Testis (tissue), 2 donors: ENCODE measurements at regions not wholly inside any gene's neighbourhood (a gene's known extent, or its start where the extent isn't known, plus 50 kb on each side); places are given as distances from the start of the nearest gene placed in this dataset.

Experiments
- CTCF ChIP-seq, 3 experiments: fragments of 450-650 bp in 2 of 3; fragments of 200-600 bp in 1 of 3; sonication (generic) in 1 of 3; IDR thresholded peaks; one replicate each; pipeline ENCODE4 v1.5.1; 2016 to 2019; ENCODE audit warnings: antibody characterized with exemption in 3 of 3, mild to moderate bottlenecking in 2 of 3, moderate library complexity in 1 of 3
- POLR2A ChIP-seq: fragments of 450-650 bp; IDR thresholded peaks from one replicate; pipeline ENCODE4 v1.6.1; 2017; ENCODE audit warnings: antibody characterized with exemption, mild to moderate bottlenecking, moderate library complexity

GRCh38 chr10:132121511-132121830, 55.7 kb downstream of the JAKMIP3 start:
- TF ChIP-seq CTCF (IDR thresholded peaks at IDR 0.05) (no peak), POLR2A (no peak)
